Tibial nerve (tissue), 4 donors: ENCODE measurements at regions not wholly inside any gene's neighbourhood (a gene's known extent, or its start where the extent isn't known, plus 50 kb on each side); places are given as distances from the start of the nearest gene placed in this dataset.

Experiments
- CTCF ChIP-seq, 5 experiments: fragments of 200-600 bp in 3 of 5; fragments of 450-650 bp in 2 of 5; sonication (generic) in 3 of 5; IDR thresholded peaks; one replicate each; pipeline ENCODE4 v1.5.1; 2016 to 2019; ENCODE audit warnings: antibody characterized with exemption in 5 of 5, mild to moderate bottlenecking in 3 of 5, moderate library complexity in 2 of 5
- EP300 ChIP-seq, 2 donors: sonication (generic); formaldehyde crosslinking; IDR thresholded peaks; one replicate each; pipeline ENCODE4 v1.6.1; 2017; ENCODE audit warnings: antibody characterized with exemption in 2 of 2, mild to moderate bottlenecking in 1 of 2
- POLR2A ChIP-seq, 2 donors: fragments of 450-650 bp; IDR thresholded peaks; one replicate each; pipeline ENCODE4 v1.6.1; 2017; ENCODE audit warnings: antibody characterized with exemption in 2 of 2, mild to moderate bottlenecking in 2 of 2, moderate library complexity in 2 of 2

GRCh38 chr20:24791953-24792352 lies 157.1 kb upstream of the CST7 start:
- no peak for TF ChIP-seq POLR2A (IDR thresholded peaks at IDR 0.05)
- no peak for TF ChIP-seq CTCF (IDR thresholded peaks at IDR 0.05)
- TF ChIP-seq EP300 (IDR thresholded peaks at IDR 0.05): no peak
